GM10266 (cell line): ENCODE measurements at regions not wholly inside any gene's neighbourhood (a gene's known extent, or its start where the extent isn't known, plus 50 kb on each side); places are given as distances from the start of the nearest gene placed in this dataset.
A peak's percentile ranks its signal among the peaks of the same experiment; 100 is the strongest.

Experiments
- DNase-seq: peaks from one replicate; pipeline ENCODE4 v3.0.0; 2012; ENCODE audit errors: extremely low spot score
- TF ChIP-seq, protein P1 (sequence below): IDR thresholded peaks from 2 replicates; pipeline ENCODE4 v1.5.1; 2012; ENCODE audit warnings: mild to moderate bottlenecking, low read depth; ENCODE audit not compliant: control insufficient read depth, insufficient read depth; ENCODE audit errors: missing control alignments

DNA sequence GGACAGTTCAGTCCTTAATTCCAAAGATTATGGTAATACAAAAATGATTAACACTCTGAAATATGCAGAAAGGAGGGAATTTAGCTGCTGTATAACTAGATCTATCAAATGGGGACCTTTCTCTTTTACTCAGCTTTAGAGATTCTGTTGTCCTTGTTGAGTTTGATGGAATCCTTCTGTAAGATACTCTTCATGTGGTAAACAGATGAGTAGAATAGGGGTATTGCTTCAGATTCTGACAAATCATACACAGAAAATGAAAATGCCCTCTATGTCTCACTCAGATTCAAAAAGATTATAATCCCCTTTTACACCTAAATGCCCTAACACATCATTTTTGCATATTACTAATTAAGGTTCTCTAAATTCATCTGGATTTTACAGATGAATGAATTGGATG is 50.7 kb downstream of the ARHGAP35 start:
- TF ChIP-seq, protein P1, sequence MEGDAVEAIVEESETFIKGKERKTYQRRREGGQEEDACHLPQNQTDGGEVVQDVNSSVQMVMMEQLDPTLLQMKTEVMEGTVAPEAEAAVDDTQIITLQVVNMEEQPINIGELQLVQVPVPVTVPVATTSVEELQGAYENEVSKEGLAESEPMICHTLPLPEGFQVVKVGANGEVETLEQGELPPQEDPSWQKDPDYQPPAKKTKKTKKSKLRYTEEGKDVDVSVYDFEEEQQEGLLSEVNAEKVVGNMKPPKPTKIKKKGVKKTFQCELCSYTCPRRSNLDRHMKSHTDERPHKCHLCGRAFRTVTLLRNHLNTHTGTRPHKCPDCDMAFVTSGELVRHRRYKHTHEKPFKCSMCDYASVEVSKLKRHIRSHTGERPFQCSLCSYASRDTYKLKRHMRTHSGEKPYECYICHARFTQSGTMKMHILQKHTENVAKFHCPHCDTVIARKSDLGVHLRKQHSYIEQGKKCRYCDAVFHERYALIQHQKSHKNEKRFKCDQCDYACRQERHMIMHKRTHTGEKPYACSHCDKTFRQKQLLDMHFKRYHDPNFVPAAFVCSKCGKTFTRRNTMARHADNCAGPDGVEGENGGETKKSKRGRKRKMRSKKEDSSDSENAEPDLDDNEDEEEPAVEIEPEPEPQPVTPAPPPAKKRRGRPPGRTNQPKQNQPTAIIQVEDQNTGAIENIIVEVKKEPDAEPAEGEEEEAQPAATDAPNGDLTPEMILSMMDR = no peak
- DNase-seq = no peak

DNA sequence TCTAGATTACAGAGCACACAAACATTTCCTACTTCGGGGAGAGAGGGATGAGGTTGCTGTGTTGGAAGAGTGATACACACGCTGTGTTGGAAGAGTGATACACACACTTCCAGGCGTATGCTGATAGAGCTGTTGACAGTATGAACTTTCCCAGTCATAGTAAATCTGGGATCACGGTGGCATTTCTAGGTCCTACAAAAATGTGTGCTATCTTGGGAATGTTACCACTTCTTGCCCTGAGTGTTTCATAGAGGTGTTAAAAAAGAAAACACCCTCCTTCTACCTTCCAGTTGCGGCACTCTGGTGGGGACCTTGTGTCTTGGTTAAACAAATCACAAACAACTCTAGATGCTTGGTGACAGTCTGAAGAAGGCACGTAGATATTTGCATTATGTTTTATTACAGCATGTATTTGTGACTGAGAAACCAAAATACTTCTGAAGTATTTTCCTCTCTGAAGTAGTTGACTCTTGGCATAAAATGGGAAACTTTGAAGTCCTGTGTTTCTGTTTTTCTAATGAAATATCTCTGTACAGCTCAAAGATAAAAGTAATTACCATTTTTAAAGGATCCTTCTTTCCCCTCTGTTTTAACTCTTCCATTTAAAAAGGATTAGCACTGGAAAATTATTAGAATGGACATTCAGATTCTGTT is 52.5 kb downstream of the ARHGAP35 start:
- TF ChIP-seq, protein P1 = no peak
- DNase-seq = no peak

GRCh38 chr19:46913852-46914430 is 53.1 kb downstream of the ARHGAP35 start:
- DNase-seq = peak; percentile 17
- TF ChIP-seq, protein P1 = no peak

GRCh38 chr19:46915386-46915785 is 54.6 kb downstream of the ARHGAP35 start:
- DNase-seq = no peak
- TF ChIP-seq, protein P1 = no peak

GRCh38 chr19:46917002-46917401 is 56.2 kb downstream of the ARHGAP35 start:
- no peak for DNase-seq
- TF ChIP-seq, protein P1 = no peak

- TF ChIP-seq, protein P1 = no peak
- no peak for DNase-seq
Observed at GRCh38 chr19:46919324-46919723, 58.5 kb downstream of the ARHGAP35 start.

- TF ChIP-seq, protein P1 = no peak
- DNase-seq = no peak
Observed at GRCh38 chr19:46920362-46920761, 59.6 kb downstream of the ARHGAP35 start.
